RCC 7860 (cell line): ENCODE measurements at regions not wholly inside any gene's neighbourhood (a gene's known extent, or its start where the extent isn't known, plus 50 kb on each side); places are given as distances from the start of the nearest gene placed in this dataset.

Experiments used
- DNase-seq: peaks from one replicate; pipeline ENCODE4 v3.0.0-alpha.2; 2015; ENCODE audit warnings: low spot score
- FAIRE-seq: peaks from 2 replicates; lab custom pipeline; 2012; peaks lifted over from hg19 to GRCh38; lab: Jason Lieb, UNC

DNA sequence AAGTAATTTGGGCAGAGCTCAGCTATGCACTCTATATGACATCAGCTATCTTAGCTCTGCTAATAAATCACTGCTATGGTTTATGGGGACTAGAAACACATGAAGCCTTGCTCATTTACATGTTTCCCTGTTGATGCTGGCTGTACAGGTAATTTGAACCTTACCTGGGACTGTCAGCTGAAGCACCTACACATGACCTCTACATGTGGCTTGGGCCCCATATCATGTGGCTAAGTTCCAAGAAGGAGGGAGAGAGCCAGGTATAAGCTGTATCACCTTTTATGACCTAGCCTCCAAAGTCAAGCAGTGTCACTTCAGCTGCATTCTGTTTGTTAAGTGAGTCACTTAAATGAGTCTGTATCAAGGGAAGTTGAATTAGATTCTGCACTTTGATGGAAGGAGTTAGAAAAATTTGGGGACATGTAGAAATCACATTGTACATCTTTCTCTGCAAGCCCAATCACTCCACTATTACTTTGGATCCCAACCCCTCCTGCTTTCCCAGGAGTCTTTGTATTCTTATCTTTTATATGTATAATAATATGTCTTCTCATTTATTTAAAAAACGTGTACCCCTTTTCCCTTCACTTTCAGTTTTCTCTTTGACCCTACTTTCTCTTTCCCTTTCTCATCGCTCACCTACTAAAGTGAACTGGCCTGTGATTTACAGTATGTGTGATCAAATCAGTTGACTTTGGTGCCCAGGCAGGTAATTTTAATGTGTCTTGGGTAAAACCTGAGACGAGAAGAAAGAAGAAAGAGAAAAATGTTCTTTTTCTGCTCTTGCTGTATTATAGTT, 53.4 kb upstream of the PRKACB start:
- FAIRE-seq (no peak), DNase-seq (no peak)

DNA sequence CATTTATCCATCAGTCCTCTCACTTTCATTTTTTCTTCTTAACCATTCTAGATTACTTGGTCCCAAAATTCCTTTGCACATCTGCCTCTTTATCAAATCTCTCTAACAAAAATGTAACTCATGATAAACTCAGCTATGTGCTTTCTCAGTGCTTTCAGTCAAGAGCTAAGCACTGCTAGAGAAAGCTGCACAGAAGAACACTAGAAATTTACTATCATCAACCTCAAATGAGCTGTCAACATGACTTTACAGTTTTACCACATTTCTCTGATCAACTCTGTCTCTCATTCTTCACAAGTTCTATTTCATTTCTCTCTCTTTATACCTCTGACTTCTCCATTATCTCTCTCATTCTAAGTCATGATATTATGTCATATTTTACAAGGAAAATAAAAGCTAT, 54.2 kb upstream of the PRKACB start:
- FAIRE-seq (no peak), DNase-seq (no peak)

DNA sequence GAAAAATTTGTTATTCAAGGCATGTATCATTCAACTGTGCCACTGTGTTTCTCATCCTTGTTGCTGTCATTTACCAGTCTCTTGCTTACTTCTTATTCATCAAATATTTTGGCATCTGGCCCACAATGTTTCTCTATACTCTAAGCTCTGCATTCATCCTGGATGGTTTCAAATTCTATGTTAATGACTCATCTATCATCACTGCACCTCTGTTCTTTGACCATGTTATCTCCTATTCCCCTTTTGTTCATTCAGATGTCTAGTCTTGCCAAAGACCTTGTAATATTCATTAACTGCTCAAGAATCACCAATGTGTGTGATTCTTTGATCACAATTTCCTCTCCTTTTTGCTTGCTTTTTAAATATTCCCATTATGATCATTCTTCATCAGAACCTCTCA, 54.6 kb upstream of the PRKACB start:
- FAIRE-seq: peak; percentile 87
- peak; percentile 87 for DNase-seq

DNA sequence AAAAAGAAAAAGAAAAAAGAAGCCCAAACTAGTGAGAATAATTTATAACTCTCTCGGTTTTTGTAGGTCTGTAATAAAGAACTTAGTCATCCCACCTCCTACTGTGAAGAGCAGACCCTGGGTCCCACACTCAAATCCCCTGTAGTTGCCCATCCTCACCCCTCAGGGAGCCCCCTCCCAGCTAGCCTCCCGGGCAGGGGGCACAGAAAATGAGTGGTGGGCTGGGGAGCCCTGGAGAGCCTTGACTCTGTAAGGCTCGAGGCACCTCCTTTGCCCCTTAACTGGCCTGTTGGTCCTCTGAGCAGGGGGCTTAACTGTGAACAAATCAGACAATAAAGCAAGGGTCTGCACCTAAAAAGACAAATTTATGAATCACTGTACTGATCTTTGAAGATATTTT, 57.5 kb upstream of the PRKACB start:
- FAIRE-seq (no peak), DNase-seq (no peak)

DNA sequence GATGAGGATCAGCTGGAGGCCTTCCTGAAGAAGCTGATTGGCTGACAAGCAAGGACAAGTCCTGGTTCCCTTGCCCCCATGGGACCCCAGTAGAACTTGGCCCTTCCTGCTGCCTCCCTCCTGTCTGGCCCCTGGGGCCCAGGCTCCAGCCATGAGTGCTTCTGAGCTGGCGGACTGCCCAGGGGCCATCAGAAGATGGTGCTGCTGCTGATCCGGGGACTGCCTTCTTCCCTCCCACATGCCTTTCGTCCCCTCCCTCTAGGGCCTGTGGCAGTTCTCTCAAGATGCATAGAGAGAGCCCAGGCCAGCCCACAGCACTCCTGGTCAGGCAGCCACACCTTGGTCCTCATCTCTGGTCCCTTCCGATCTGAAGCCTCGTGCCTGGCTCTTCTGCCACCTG, 57.9 kb upstream of the PRKACB start:
- DNase-seq (no peak), FAIRE-seq (no peak)

DNA sequence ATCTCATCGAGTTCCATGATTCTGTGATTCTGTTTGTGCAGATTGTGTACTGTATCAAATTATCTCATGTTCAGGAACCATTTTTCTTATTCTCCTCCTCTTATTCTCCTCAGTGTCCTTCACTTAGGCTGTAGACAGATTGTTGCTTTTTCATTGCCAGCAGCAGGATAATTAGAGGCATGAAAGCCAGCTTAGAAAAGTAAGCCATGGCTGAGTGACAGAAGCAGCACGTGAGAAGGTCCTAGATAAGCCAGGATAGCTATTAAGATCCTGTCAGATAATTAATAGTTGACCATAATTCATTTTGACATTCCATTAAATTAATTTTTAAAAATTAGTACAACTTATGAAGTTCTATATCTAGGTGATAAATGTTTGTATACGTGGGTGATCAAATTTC, 60.8 kb upstream of the PRKACB start:
- DNase-seq: no peak

DNA sequence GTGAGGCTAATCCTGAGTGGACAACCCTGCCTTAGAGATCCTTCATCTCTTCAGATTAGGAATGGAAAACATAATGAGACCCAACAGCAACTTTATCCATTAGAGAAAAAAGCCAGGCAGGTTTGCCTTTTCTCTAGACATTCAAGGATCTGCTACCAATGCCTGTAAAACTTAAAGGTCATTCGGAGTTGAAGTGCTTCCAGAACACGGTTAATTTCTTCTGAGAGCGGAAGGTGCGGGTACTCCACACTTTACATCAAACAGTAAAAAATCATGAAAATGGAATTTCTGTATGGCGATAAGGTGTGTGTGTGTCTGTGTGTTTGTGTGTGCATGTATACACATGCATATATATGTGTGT, 65.2 kb upstream of the PRKACB start:
- FAIRE-seq: no peak
- no peak for DNase-seq

More for the DNA sequence above, 60.8 kb upstream of the PRKACB start:
- no peak for FAIRE-seq

DNA sequence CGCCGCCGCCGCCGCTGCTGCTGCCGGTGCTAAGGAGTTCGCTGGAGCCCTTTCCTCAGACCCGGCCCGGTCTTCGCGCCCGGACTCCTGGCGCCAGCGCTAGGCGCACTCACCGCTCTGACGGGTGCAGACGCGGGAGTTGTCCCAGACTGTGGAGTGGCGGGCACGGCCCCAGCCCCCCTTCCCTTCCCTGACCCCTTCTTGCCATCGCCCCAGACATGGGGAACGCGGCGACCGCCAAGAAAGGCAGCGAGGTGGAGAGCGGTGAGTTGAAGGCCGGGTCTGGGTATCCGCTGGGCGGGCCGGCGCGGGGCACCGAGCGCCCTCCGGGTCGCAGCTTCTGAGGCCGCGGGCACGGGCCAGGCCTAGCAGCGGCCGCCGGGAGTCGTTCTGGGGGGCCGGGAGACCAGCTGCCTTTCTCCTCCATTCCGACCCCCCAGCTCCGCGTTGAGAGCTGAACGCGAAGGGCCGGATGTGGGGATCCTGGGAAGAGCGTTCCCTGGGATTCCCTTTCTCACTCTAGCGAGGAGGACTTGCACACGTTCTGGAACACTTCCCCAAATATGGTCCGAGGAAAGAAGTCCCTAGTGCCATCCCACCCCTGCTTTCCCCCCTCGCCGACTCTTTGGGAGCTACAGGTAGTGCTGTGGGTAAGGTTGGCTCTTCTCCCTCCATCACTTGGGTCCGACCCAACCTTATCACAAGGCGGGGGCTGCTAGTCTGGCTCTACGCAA, 65.8 kb upstream of the PRKACB start:
- DNase-seq (no peak), FAIRE-seq (no peak)

DNA sequence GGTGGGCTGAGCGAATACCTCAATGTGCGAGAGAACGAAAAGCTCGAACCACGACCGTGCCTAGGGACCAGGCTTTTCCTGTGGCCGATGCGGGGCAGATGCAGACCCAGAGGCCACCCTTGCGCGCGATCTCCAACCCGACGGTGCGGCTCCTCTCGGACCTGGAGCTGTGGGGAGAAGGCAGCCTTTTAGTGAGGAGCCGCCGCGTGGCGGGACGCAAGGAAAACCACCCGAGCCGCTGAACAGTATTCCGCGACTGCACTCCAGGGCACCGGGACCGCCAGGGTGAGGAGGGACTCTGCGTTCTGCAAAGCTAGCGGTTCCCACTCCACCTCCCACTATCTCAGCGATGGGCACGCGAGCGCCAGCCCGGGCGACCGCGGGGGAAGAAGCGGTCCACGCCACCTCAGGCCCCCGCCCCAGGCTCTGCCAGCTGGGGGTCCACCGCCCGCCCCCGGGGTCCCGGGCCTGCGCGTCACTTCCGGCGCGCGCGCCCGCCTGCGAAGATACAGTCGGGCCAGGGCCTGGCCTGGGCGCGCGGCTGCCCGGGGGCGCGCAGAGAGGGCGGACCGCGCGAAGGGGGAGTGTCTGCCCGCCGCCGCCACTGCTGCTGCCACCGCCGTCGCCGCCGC, 66.5 kb upstream of the PRKACB start:
- FAIRE-seq: no peak
- peak; percentile 65 for DNase-seq

DNA sequence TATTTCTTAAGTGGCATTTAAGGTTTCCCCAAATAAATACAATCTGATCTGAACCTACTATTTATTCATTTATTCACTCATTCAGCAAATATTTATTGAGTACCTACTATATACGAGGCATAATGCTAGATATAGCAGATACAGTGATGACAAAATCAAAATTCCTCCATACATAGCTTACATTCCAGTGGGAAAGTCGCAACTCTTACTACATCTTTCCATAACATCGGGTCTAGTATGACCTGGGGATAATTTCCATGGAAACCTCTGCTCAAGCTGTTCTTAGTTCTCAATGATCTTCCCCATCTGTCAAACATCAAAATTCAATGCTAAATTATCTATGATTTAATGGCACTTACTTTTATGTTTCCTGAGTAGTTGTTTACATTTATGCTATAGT, 70.8 kb upstream of the PRKACB start:
- no peak for FAIRE-seq
- no peak for DNase-seq

DNA sequence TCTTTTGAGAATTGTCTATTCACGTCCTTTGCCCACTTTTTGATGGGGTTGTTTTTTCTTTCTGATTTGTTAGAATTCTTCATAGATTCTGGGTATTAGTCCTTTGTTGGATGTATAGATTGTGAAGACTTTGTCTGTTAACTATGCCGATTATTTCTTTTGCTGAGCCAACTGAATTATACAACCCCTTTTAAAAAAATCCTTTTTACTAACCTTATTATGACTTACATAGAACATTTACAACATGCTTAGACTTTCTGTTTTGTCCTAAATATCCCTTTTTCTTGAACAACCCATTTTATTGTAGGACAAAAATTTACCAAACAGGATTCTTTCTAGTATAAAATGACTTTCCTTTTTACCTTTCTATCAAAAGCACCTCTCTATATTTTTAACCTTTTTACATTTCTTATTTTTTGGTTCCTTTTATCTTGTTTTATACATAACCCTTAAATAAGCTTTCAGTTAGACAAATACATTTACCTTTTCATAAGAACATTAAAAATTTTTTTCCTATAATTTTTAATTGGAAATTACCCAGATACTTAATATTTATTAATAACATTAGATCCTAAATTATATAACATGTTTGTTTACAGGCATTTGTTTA, 70.4 kb upstream of the TTLL7 start:
- FAIRE-seq (peak; percentile 59), DNase-seq (no peak)

DNA sequence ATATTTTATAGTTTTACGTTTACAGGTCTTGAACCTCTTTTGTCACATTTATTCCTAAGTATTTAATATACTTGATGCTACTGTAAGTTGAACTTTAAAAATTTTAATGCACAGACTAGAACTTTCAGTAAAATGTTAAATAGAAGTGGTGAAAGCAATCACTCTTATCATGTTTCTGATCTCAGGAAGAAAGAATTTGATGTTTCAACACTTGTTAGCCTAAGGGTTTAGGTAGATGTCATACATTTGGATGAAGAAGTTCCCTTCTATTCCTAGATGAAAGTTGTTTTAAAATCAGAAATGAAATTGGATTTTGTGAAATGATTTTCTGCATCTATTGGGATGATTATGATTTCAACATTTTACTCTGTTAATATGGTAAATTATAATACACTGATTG, 63.6 kb upstream of the TTLL7 start:
- DNase-seq: no peak

DNA sequence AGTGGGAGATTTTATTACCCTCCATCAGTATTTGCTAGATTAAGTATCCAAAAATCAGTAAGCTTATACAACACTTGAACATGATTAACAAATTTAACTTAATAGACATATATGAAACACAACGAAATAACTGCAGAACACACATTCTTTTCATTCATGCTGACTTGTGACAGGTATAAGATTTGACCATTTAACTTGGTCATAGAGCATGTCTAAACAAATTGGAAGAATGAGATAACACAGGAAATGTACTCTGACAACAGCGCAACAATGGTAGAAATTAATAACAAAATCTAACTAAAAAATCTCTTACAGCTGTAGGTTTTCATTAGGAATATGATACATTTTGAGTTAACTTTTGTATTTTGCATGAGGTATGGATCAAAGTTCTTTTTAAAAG, 62.4 kb upstream of the TTLL7 start:
- DNase-seq: no peak
- FAIRE-seq: no peak

More for the DNA sequence above, 63.6 kb upstream of the TTLL7 start:
- FAIRE-seq: no peak

DNA sequence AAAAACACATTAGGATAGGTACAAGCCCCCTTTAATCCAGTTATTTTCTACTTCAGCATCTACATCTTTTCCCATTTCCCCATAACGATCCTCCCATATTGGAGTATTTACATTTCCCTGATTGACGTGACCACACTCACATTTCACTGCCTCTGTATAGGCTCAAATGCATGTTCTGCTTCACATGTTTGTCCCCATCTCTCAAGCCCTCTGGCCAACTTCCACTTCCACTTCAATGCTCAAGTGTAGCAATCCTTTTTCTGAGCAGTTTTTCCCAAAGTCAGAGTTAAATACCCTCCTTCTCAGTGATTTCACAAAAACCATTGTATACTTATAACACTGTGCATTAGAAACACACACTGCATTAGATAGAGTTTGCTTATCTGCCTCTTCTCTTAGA, 61.8 kb upstream of the TTLL7 start:
- no peak for DNase-seq
- no peak for FAIRE-seq

DNA sequence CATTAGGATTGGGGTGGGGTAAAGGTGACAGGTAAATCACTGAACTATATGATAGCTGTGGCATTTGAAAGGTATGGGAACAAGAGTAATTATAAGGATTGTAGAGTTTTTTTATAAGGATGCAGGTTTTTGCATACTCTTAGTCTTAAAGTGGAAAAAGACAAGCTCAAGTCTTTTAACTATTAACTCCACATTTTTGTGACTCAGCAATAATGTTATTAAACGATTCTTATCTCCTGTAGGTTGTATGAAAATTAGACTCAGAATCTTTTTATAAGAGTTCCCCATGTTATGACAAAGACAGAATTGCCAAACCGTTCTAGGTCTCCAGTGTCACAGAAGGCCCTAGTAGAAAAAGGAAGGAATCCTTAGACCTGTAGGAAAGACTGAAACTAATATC, 49.9 kb upstream of the TTLL7 start:
- FAIRE-seq (no peak), DNase-seq (no peak)
